ENCODE measurements at regions not wholly inside any gene's neighbourhood (a gene's known extent, or its start where the extent isn't known, plus 50 kb on each side); places are given as distances from the start of the nearest gene placed in this dataset.

GRCh38 chr4:56104188-56104587, 155.4 kb downstream of the CEP135 start:
- H3K4me3 ChIP-seq (ENCODE audit: low read depth, low read length), result no peak overlapping the region
- no peak for TF ChIP-seq CTCF (IDR thresholded peaks at IDR 0.05; ENCODE audit: insufficient read depth, low read length)
- DNase-seq (ENCODE audit: low read depth), result no peak

GRCh38 chr4:56102601-56103000, 153.9 kb downstream of the CEP135 start:
- no peak for DNase-seq (ENCODE audit: low read depth)
- no peak overlapping the region for H3K4me3 ChIP-seq (ENCODE audit: low read depth, low read length)
- TF ChIP-seq CTCF (IDR thresholded peaks at IDR 0.05; ENCODE audit: insufficient read depth, low read length), result no peak

- peak; percentile 5 for DNase-seq (ENCODE audit: low read depth)
- no peak for TF ChIP-seq CTCF (IDR thresholded peaks at IDR 0.05; ENCODE audit: insufficient read depth, low read length)
Measured at GRCh38 chr4:56099378-56099786, 150.6 kb downstream of the CEP135 start.

GRCh38 chr4:56093576-56093975, 144.8 kb downstream of the CEP135 start:
- TF ChIP-seq CTCF (IDR thresholded peaks at IDR 0.05; ENCODE audit: insufficient read depth, low read length), result no peak
- DNase-seq (ENCODE audit: low read depth), result no peak
- no peak overlapping the region for H3K4me3 ChIP-seq (ENCODE audit: low read depth, low read length)

More at GRCh38 chr4:56099378-56099786, 150.6 kb downstream of the CEP135 start:
- H3K4me3 ChIP-seq (ENCODE audit: low read depth, low read length), result no peak overlapping the region

DNA sequence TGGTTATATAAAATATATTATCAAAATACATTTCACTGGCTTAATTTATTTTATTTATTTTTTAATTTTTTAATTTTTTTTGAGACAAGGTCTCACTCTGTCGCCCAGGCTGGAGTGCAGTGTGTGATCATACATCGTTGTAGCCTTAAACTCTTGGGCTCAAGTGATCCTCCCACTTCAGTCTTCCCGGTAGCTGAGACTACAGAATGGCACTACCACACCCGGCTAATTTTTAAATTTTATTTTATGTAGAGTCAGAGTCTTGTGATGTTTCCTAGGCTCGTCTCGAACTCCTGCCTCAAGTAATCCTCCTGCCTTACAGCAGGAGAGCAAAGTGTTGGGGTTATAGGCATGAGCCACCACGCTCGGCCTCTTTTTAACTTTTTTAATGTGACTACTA, 143.8 kb downstream of the CEP135 start:
- no peak for TF ChIP-seq CTCF (IDR thresholded peaks at IDR 0.05; ENCODE audit: insufficient read depth, low read length)
- no peak for DNase-seq (ENCODE audit: low read depth)
- H3K4me3 ChIP-seq (ENCODE audit: low read depth, low read length), result no peak overlapping the region

- TF ChIP-seq CTCF (IDR thresholded peaks at IDR 0.05; ENCODE audit: insufficient read depth, low read length), result no peak
- H3K4me3 ChIP-seq (ENCODE audit: low read depth, low read length), result no peak overlapping the region
Measured at GRCh38 chr4:56086561-56086960, 137.8 kb downstream of the CEP135 start.

DNA sequence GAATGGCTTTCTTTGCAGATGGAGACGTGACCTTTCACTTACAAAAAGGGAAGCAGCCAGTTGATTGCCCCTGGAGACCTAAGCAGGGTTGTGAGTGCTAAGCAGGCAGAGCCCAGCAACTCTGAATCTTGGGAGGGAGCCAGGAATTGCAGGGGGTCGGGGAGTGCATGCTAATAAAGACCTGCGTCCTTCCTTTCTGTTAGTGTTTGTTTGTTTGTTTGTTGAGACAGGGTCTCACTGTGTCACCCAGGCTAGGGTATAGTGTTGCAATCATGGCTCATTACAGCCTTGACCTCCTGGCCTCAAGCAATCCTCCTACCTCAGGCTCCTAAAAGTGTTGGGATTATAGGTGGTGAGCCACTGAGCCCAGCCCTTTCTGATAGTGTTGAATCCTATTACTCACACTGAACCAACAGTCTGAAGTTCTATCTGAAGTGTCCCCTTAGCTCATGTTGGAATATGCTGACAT, 137.4 kb downstream of the CEP135 start:
- DNase-seq (ENCODE audit: low read depth), result no peak
- H3K4me3 ChIP-seq (ENCODE audit: low read depth, low read length), result no peak overlapping the region
- no peak for TF ChIP-seq CTCF (IDR thresholded peaks at IDR 0.05; ENCODE audit: insufficient read depth, low read length)

More at GRCh38 chr4:56086561-56086960, 137.8 kb downstream of the CEP135 start:
- DNase-seq (ENCODE audit: low read depth), result no peak

Data from fibroblast of the aortic adventitia (primary cell).